ENCODE measurements at regions not wholly inside any gene's neighbourhood (a gene's known extent, or its start where the extent isn't known, plus 50 kb on each side); places are given as distances from the start of the nearest gene placed in this dataset.
"Not testable (repeated sequence)": the region's sequence is repeated elsewhere in the genome, so short reads cannot be mapped to it uniquely, and the experiment has no call there.

- DNase-seq (ENCODE audit: low read depth), result no peak
Measured at GRCh38 chr11:29251738-29252137, 765.1 kb downstream of the KCNA4 start.

- DNase-seq (ENCODE audit: low read depth), result no peak
Measured at GRCh38 chr11:29249713-29250112, 767.1 kb downstream of the KCNA4 start.

- DNase-seq (ENCODE audit: low read depth), result no peak
Measured at GRCh38 chr11:29244355-29244754, 772.5 kb downstream of the KCNA4 start.

- DNase-seq (ENCODE audit: low read depth), result peak; percentile 66
Measured at GRCh38 chr11:29243616-29244015, 773.2 kb downstream of the KCNA4 start.

GRCh38 chr11:29231991-29232390 is 784.8 kb downstream of the KCNA4 start:
- DNase-seq (ENCODE audit: low read depth), result peak; percentile 16

- no peak for DNase-seq (ENCODE audit: low read depth)
Measured at GRCh38 chr11:29231586-29231985, 785.2 kb downstream of the KCNA4 start.

GRCh38 chr11:29227811-29228210 is 789.0 kb downstream of the KCNA4 start:
- no peak for DNase-seq (ENCODE audit: low read depth)

- DNase-seq (ENCODE audit: low read depth), result no peak
Measured at GRCh38 chr11:29224739-29225384, 792.0 kb downstream of the KCNA4 start.

GRCh38 chr11:29219531-29219930 is 797.3 kb downstream of the KCNA4 start:
- DNase-seq (ENCODE audit: low read depth), result not testable (repeated sequence)

- DNase-seq (ENCODE audit: low read depth), result no peak
Measured at GRCh38 chr11:29217901-29218300, 798.9 kb downstream of the KCNA4 start.

- DNase-seq (ENCODE audit: low read depth), result peak; percentile 75
Measured at GRCh38 chr11:29214833-29215232, 802.0 kb downstream of the KCNA4 start.

GRCh38 chr11:29211202-29211601 is 805.6 kb downstream of the KCNA4 start:
- peak; percentile 42 for DNase-seq (ENCODE audit: low read depth)

GRCh38 chr11:29210426-29210825 is 806.4 kb downstream of the KCNA4 start:
- DNase-seq (ENCODE audit: low read depth), result peak; percentile 51

- peak; percentile 74 for DNase-seq (ENCODE audit: low read depth)
Measured at GRCh38 chr11:29208117-29208516, 808.7 kb downstream of the KCNA4 start.

GRCh38 chr11:29200791-29201562 is 815.9 kb downstream of the KCNA4 start:
- DNase-seq (ENCODE audit: low read depth), result no peak

- no peak for DNase-seq (ENCODE audit: low read depth)
Measured at GRCh38 chr11:29190313-29190712, 826.5 kb downstream of the KCNA4 start.

GRCh38 chr11:29187215-29187614 is 829.6 kb downstream of the KCNA4 start:
- no peak for DNase-seq (ENCODE audit: low read depth)

- DNase-seq (ENCODE audit: low read depth), result peak; percentile 98
Measured at GRCh38 chr11:29184939-29185890, 831.6 kb downstream of the KCNA4 start.

GRCh38 chr11:29183301-29183700 is 833.5 kb downstream of the KCNA4 start:
- DNase-seq (ENCODE audit: low read depth), result peak; percentile 89

- DNase-seq (ENCODE audit: low read depth), result peak; percentile 84
Measured at GRCh38 chr11:29173660-29174062, 843.2 kb downstream of the KCNA4 start.

- peak; percentile 77 for DNase-seq (ENCODE audit: low read depth)
Measured at GRCh38 chr11:29171360-29171950, 845.4 kb downstream of the KCNA4 start.

GRCh38 chr11:29166306-29166705 is 850.5 kb downstream of the KCNA4 start:
- no peak for DNase-seq (ENCODE audit: low read depth)
